Lung (tissue), 11 donors: ENCODE measurements at regions not wholly inside any gene's neighbourhood (a gene's known extent, or its start where the extent isn't known, plus 50 kb on each side); places are given as distances from the start of the nearest gene placed in this dataset.

Experiments
- ATAC-seq: fragments of 200-7000 bp; cut with Tn5 transposase; one replicate; pipeline ENCODE4 v1.9.1; 2020; ENCODE audit warnings: moderate number of reproducible peaks; ENCODE audit not compliant: insufficient read depth, low FRiP score
- DNase-seq, 3 donors: peaks; one replicate each; pipeline ENCODE4 v3.0.0-alpha.2; 2013 to 2017
- H3K27ac ChIP-seq, 2 donors: one replicate each; pipeline ENCODE4 v1.5.1; 2013; ENCODE audit warnings: mild to moderate bottlenecking in 2 of 2, moderate library complexity in 2 of 2, control low read depth in 1 of 2, inconsistent platforms in 1 of 2, low read depth in 1 of 2, low read length in 1 of 2
- H3K27me3 ChIP-seq, 3 donors: one replicate each; pipeline ENCODE4 v1.5.1; 2013; ENCODE audit warnings: low read length in 2 of 3; ENCODE audit not compliant: control insufficient read depth in 3 of 3, insufficient read depth in 3 of 3
- H3K36me3 ChIP-seq, 4 donors: one replicate each; pipeline ENCODE4 v1.5.1; 2013; ENCODE audit warnings: low read length in 4 of 4, mild to moderate bottlenecking in 1 of 4, moderate library complexity in 1 of 4; ENCODE audit not compliant: control insufficient read depth in 4 of 4, insufficient read depth in 4 of 4
- H3K4me1 ChIP-seq, 5 donors: one replicate each; pipeline ENCODE4 v1.5.1; 2013; ENCODE audit warnings: low read length in 5 of 5, mild to moderate bottlenecking in 2 of 5, moderate library complexity in 1 of 5; ENCODE audit not compliant: control insufficient read depth in 5 of 5, insufficient read depth in 5 of 5
- H3K4me3 ChIP-seq: one replicate; pipeline ENCODE4 v1.5.1; 2013; ENCODE audit warnings: mild to moderate bottlenecking, control low read depth, moderate library complexity
- H3K9ac ChIP-seq, 2 donors: one replicate each; pipeline ENCODE4 v1.5.1; 2013; ENCODE audit warnings: low read length in 2 of 2, control low read depth in 1 of 2; ENCODE audit not compliant: insufficient read depth in 1 of 2
- H3K9me3 ChIP-seq, 4 donors: one replicate each; pipeline ENCODE4 v1.5.1; 2013; ENCODE audit warnings: low read length in 3 of 4, mild to moderate bottlenecking in 1 of 4, moderate library complexity in 1 of 4; ENCODE audit not compliant: control insufficient read depth in 4 of 4, insufficient read depth in 3 of 4
- CTCF ChIP-seq: IDR thresholded peaks from 2 replicates; pipeline ENCODE4 v1.5.1; 2012; ENCODE audit warnings: mild to moderate bottlenecking; ENCODE audit errors: control extremely low read depth, extremely low read depth
- WGBS, 2 donors: extraction: QIAGEN DNeasy Blood & Tissue Kit; methylation state at CpG; one replicate each; pipeline ENCODE4 v1.1.7; 2013; 5-methylcytosine and 5-hydroxymethylcytosine counted together
- donor health status: control.
- donor health status: control.
- donor health status: Bipolar disorder and iron deficiency.
- donor health status: healthy.
- donor health status: DM: yes; HTN: yes; CAD: no.

- no peak for TF ChIP-seq CTCF
- H3K27ac ChIP-seq = no peak overlapping the region
- H3K36me3 ChIP-seq = peaks cover 47 to 70% (median 58%) of the 10 kb centered on the region in 4 donors
- no peaks in the 10 kb centered on the region for H3K4me1 ChIP-seq
- 67 to 73% methylated on average over 7 of the region's 7 CpGs for WGBS, 2 donors
- ATAC-seq = no peak
- H3K9me3 ChIP-seq = peaks cover 0 to 2% (median 0%) of the 10 kb centered on the region in 4 donors
- no peaks in the 10 kb centered on the region for H3K27me3 ChIP-seq
- no peak overlapping the region for H3K9ac ChIP-seq
- no peak overlapping the region for H3K4me3 ChIP-seq
- peak in 2 of 3 donors; percentile 13 to 17 for DNase-seq
These were observed 51.0 kb downstream of the IARS1 start for GRCh38 chr9:92242260-92243136.

- H3K36me3 ChIP-seq = peaks cover 21 to 47% (median 25%) of the 10 kb centered on the region in 4 donors
- ATAC-seq (no peak), DNase-seq (no peak)
- H3K4me1 ChIP-seq = no peaks in the 10 kb centered on the region
- H3K27ac ChIP-seq = no peak overlapping the region
- 96 to 99% methylated on average over 3 of the region's 3 CpGs for WGBS, 2 donors
- no peak overlapping the region for H3K4me3 ChIP-seq
- H3K9me3 ChIP-seq = no peaks in the 10 kb centered on the region
- no peak overlapping the region for H3K9ac ChIP-seq
- H3K27me3 ChIP-seq = no peaks in the 10 kb centered on the region
- TF ChIP-seq CTCF = no peak
These were observed 56.6 kb downstream of the IARS1 start for GRCh38 chr9:92236915-92237314.

- TF ChIP-seq CTCF = no peak
- H3K9me3 ChIP-seq = no peaks in the 10 kb centered on the region
- ATAC-seq (no peak), DNase-seq (no peak)
- no peaks in the 10 kb centered on the region for H3K27me3 ChIP-seq
- 86 to 100% methylated on average over 4 of the region's 4 CpGs for WGBS, 2 donors
- H3K9ac ChIP-seq = no peak overlapping the region
- H3K27ac ChIP-seq = no peak overlapping the region
- no peak overlapping the region for H3K4me3 ChIP-seq
- H3K4me1 ChIP-seq = no peaks in the 10 kb centered on the region
- H3K36me3 ChIP-seq = peaks cover 19 to 44% (median 22%) of the 10 kb centered on the region in 4 donors
These were observed 57.0 kb downstream of the IARS1 start for GRCh38 chr9:92236465-92236864.

GRCh38 chr9:92234514-92234913, 59.0 kb downstream of the IARS1 start:
- no peaks in the 10 kb centered on the region for H3K9me3 ChIP-seq
- DNase-seq (no peak), ATAC-seq (no peak)
- no peak overlapping the region for H3K4me3 ChIP-seq
- no peak overlapping the region for H3K27ac ChIP-seq
- peaks cover 13 to 33% (median 17%) of the 10 kb centered on the region in 4 donors for H3K36me3 ChIP-seq
- TF ChIP-seq CTCF = no peak
- no peaks in the 10 kb centered on the region for H3K4me1 ChIP-seq
- H3K27me3 ChIP-seq = no peaks in the 10 kb centered on the region
- WGBS, 2 donors = 86 to 97% methylated on average over 5 of the region's 5 CpGs
- no peak overlapping the region for H3K9ac ChIP-seq
